IPS DF 4.7 (cell line): ENCODE measurements at regions not wholly inside any gene's neighbourhood (a gene's known extent, or its start where the extent isn't known, plus 50 kb on each side); places are given as distances from the start of the nearest gene placed in this dataset.
"Not testable (repeated sequence)": the region's sequence is repeated elsewhere in the genome, so short reads cannot be mapped to it uniquely, and the experiment has no call there.

Experiments used
- DNase-seq: peaks from one replicate; pipeline ENCODE4 v3.0.0-alpha.2; 2013; ENCODE audit warnings: low spot score; ENCODE audit errors: extremely low read depth

GRCh38 chr6:105546754-105547153, 143.9 kb upstream of the PREP start:
- no peak for DNase-seq

GRCh38 chr6:105545947-105546731, 143.3 kb upstream of the PREP start:
- no peak for DNase-seq

- no peak for DNase-seq
These were observed 142.5 kb upstream of the PREP start for GRCh38 chr6:105545228-105545920.

- no peak for DNase-seq
These were observed 137.0 kb upstream of the PREP start for GRCh38 chr6:105539911-105540310.

GRCh38 chr6:105537981-105538578, 135.2 kb upstream of the PREP start:
- no peak for DNase-seq

GRCh38 chr6:105536961-105537360, 134.1 kb upstream of the PREP start:
- DNase-seq: no peak

- DNase-seq: no peak
These were observed 130.4 kb upstream of the PREP start for GRCh38 chr6:105533301-105533700.

- no peak for DNase-seq
These were observed 123.5 kb upstream of the PREP start for GRCh38 chr6:105526225-105526872.

GRCh38 chr6:105522626-105523322, 119.9 kb upstream of the PREP start:
- no peak for DNase-seq

GRCh38 chr6:105519954-105520353, 117.1 kb upstream of the PREP start:
- no peak for DNase-seq

GRCh38 chr6:105518993-105519392, 116.1 kb upstream of the PREP start:
- DNase-seq: not testable (repeated sequence)

- DNase-seq: no peak
These were observed 112.2 kb upstream of the PREP start for GRCh38 chr6:105515054-105515453.

- DNase-seq: no peak
These were observed 111.4 kb upstream of the PREP start for GRCh38 chr6:105514306-105514705.

GRCh38 chr6:105511639-105512038, 108.8 kb upstream of the PREP start:
- DNase-seq: no peak

GRCh38 chr6:105510746-105511145, 107.9 kb upstream of the PREP start:
- no peak for DNase-seq

GRCh38 chr6:105509506-105510331, 106.8 kb upstream of the PREP start:
- no peak for DNase-seq

- no peak for DNase-seq
These were observed 104.9 kb upstream of the PREP start for GRCh38 chr6:105507811-105508210.

GRCh38 chr6:105504706-105505105, 101.8 kb upstream of the PREP start:
- DNase-seq: no peak

- DNase-seq: no peak
These were observed 100.8 kb upstream of the PREP start for GRCh38 chr6:105503641-105504040.

- DNase-seq: no peak
These were observed 99.0 kb upstream of the PREP start for GRCh38 chr6:105501826-105502344.
